Small intestine (tissue), 7 donors: ENCODE measurements at regions not wholly inside any gene's neighbourhood (a gene's known extent, or its start where the extent isn't known, plus 50 kb on each side); places are given as distances from the start of the nearest gene placed in this dataset.
"Not testable (repeated sequence)": the region's sequence is repeated elsewhere in the genome, so short reads cannot be mapped to it uniquely, and the experiment has no call there.

Experiments
- DNase-seq, 2 donors: peaks; one replicate each; pipeline versions ENCODE4 v3.0.0 to v3.0.0-alpha.2; 2013
- FAIRE-seq: peaks from 2 replicates; lab custom pipeline; 2012; peaks lifted over from hg19 to GRCh38; lab: Jason Lieb, UNC
- H3K27ac ChIP-seq, 3 donors: one replicate each; pipeline ENCODE4 v1.5.1; 2013; ENCODE audit warnings: low read length in 2 of 3, mild to moderate bottlenecking in 2 of 3, control low read depth in 1 of 3, inconsistent platforms in 1 of 3, low read depth in 1 of 3, moderate library complexity in 1 of 3
- H3K27me3 ChIP-seq, 3 donors: one replicate each; pipeline ENCODE4 v1.6.1; 2013; ENCODE audit warnings: low read length in 3 of 3, inconsistent platforms in 1 of 3; ENCODE audit not compliant: control insufficient read depth in 3 of 3, insufficient read depth in 3 of 3
- H3K36me3 ChIP-seq, 3 donors: one replicate each; pipeline ENCODE4 v1.6.1; 2013; ENCODE audit warnings: low read length in 3 of 3, inconsistent platforms in 1 of 3, low read depth in 1 of 3, mild to moderate bottlenecking in 1 of 3, moderate library complexity in 1 of 3; ENCODE audit not compliant: control insufficient read depth in 3 of 3, insufficient read depth in 2 of 3
- H3K4me1 ChIP-seq, 3 donors: one replicate each; pipeline ENCODE4 v1.6.1; 2013; ENCODE audit warnings: low read length in 2 of 3, inconsistent platforms in 1 of 3, low read depth in 1 of 3, mild to moderate bottlenecking in 1 of 3, moderate library complexity in 1 of 3; ENCODE audit not compliant: control insufficient read depth in 3 of 3, insufficient read depth in 2 of 3
- H3K4me3 ChIP-seq, 3 donors: one replicate each; pipeline ENCODE4 v1.5.1; 2013; ENCODE audit warnings: low read length in 3 of 3, control low read depth in 1 of 3, inconsistent platforms in 1 of 3, low read depth in 1 of 3, mild to moderate bottlenecking in 1 of 3, moderate library complexity in 1 of 3
- H3K9me3 ChIP-seq, 2 donors: one replicate each; pipeline ENCODE4 v1.6.1; 2013; ENCODE audit warnings: low read depth in 1 of 2, low read length in 1 of 2; ENCODE audit not compliant: control insufficient read depth in 2 of 2, insufficient read depth in 1 of 2
- WGBS, 3 donors: extraction: QIAGEN DNeasy Blood & Tissue Kit; methylation state at CpG; one replicate each; pipeline ENCODE4 v1.1.7; 2013; 5-methylcytosine and 5-hydroxymethylcytosine counted together
- donor health status: healthy with polysubstance abuse.
- donor health status: control.
- donor health status: control.
- donor health status: Bipolar disorder and iron deficiency.
- donor health status: healthy.

GRCh38 chr5:52304816-52305215, 482.9 kb upstream of the ITGA1 start:
- H3K27me3 ChIP-seq, H3K36me3 ChIP-seq, H3K27ac ChIP-seq, H3K4me3 ChIP-seq, DNase-seq, H3K4me1 ChIP-seq, FAIRE-seq: not testable (repeated sequence)
- peaks cover 1 to 13% of the 10 kb centered on the region in 2 donors for H3K9me3 ChIP-seq
- 74 to 82% (median 77%) methylated on average over 9 of the region's 9 CpGs for WGBS, 3 donors

GRCh38 chr5:52328220-52328806, 459.4 kb upstream of the ITGA1 start:
- Histone ChIP-seq H3K27me3 (no peaks in the 10 kb centered on the region), H3K4me1 (no peaks in the 10 kb centered on the region), H3K9me3 (no peaks in the 10 kb centered on the region), H3K27ac (no peak overlapping the region), H3K4me3 (no peak overlapping the region), H3K36me3 (no peaks in the 10 kb centered on the region)
- DNase-seq: no peak
- FAIRE-seq: no peak

- no peaks in the 10 kb centered on the region for H3K27me3 ChIP-seq
- no peaks in the 10 kb centered on the region for H3K9me3 ChIP-seq
- H3K36me3 ChIP-seq: no peaks in the 10 kb centered on the region
- WGBS, 3 donors: 45 to 84% (median 62%) methylated on average over 1 of the region's 1 CpG
- DNase-seq (no peak), FAIRE-seq (no peak)
- H3K4me3 ChIP-seq: no peak overlapping the region
- H3K4me1 ChIP-seq: no peaks in the 10 kb centered on the region
- no peak overlapping the region for H3K27ac ChIP-seq
Observed at GRCh38 chr5:52331725-52332124, 456.0 kb upstream of the ITGA1 start.

GRCh38 chr5:52334367-52334766, 453.3 kb upstream of the ITGA1 start:
- Histone ChIP-seq H3K27ac (no peak overlapping the region), H3K27me3 (no peaks in the 10 kb centered on the region), H3K36me3 (no peaks in the 10 kb centered on the region), H3K9me3 (no peaks in the 10 kb centered on the region), H3K4me1 (no peaks in the 10 kb centered on the region), H3K4me3 (no peak overlapping the region)
- no peak for FAIRE-seq
- WGBS, 3 donors: 30 to 40% (median 33%) methylated on average over 5 of the region's 5 CpGs
- DNase-seq: no peak

- H3K27ac ChIP-seq: no peak overlapping the region
- H3K4me3 ChIP-seq: no peak overlapping the region
- WGBS, 3 donors: 63 to 84% (median 70%) methylated on average over 3 of the region's 3 CpGs
- no peaks in the 10 kb centered on the region for H3K9me3 ChIP-seq
- no peaks in the 10 kb centered on the region for H3K36me3 ChIP-seq
- DNase-seq (no peak), FAIRE-seq (no peak)
- no peaks in the 10 kb centered on the region for H3K27me3 ChIP-seq
- H3K4me1 ChIP-seq: no peaks in the 10 kb centered on the region
Observed at GRCh38 chr5:52339285-52339684, 448.4 kb upstream of the ITGA1 start.

- Histone ChIP-seq H3K9me3 (no peaks in the 10 kb centered on the region), H3K36me3 (no peaks in the 10 kb centered on the region), H3K4me3 (no peak overlapping the region), H3K27me3 (no peaks in the 10 kb centered on the region), H3K27ac (no peak overlapping the region), H3K4me1 (no peaks in the 10 kb centered on the region)
- DNase-seq: no peak
- FAIRE-seq: no peak
Observed at GRCh38 chr5:52342361-52342760, 445.4 kb upstream of the ITGA1 start.

- 24 to 28% (median 25%) methylated on average over 3 of the region's 3 CpGs for whole genome bisulfite sequencing, 3 donors
- H3K9me3 ChIP-seq: no peaks in the 10 kb centered on the region
- no peak overlapping the region for H3K4me3 ChIP-seq
- peaks cover 0 to 4% (median 0%) of the 10 kb centered on the region in 3 donors for H3K4me1 ChIP-seq
- FAIRE-seq (peak; percentile 10), DNase-seq (peak; percentile 9 to 13)
- H3K27me3 ChIP-seq: no peaks in the 10 kb centered on the region
- no peaks in the 10 kb centered on the region for H3K36me3 ChIP-seq
- no peak overlapping the region for H3K27ac ChIP-seq
Observed at GRCh38 chr5:52356311-52356918, 431.3 kb upstream of the ITGA1 start.

GRCh38 chr5:52359261-52359660, 428.5 kb upstream of the ITGA1 start:
- no peak for DNase-seq
- H3K9me3 ChIP-seq: no peaks in the 10 kb centered on the region
- no peak for FAIRE-seq
- H3K4me1 ChIP-seq: peaks cover 0 to 4% (median 0%) of the 10 kb centered on the region in 3 donors
- H3K27ac ChIP-seq: no peak overlapping the region
- H3K36me3 ChIP-seq: no peaks in the 10 kb centered on the region
- H3K27me3 ChIP-seq: no peaks in the 10 kb centered on the region
- no peak overlapping the region for H3K4me3 ChIP-seq

GRCh38 chr5:52360985-52361384, 426.7 kb upstream of the ITGA1 start:
- no peaks in the 10 kb centered on the region for H3K36me3 ChIP-seq
- WGBS, 3 donors: 78 to 89% (median 80%) methylated on average over 1 of the region's 1 CpG
- FAIRE-seq: no peak
- no peak for DNase-seq
- no peak overlapping the region for H3K4me3 ChIP-seq
- H3K27me3 ChIP-seq: no peaks in the 10 kb centered on the region
- no peaks in the 10 kb centered on the region for H3K9me3 ChIP-seq
- no peak overlapping the region for H3K27ac ChIP-seq
- peaks cover 0 to 4% (median 0%) of the 10 kb centered on the region in 3 donors for H3K4me1 ChIP-seq
